ENCODE measurements at regions not wholly inside any gene's neighbourhood (a gene's known extent, or its start where the extent isn't known, plus 50 kb on each side); places are given as distances from the start of the nearest gene placed in this dataset.

- intact Hi-C loops (cut with DNase I): no loop called here
- no peak for DNase-seq
Observed at GRCh38 chr20:57905448-57905847, 195.6 kb upstream of the PMEPA1 start.

GRCh38 chr20:57904314-57905105 is 194.7 kb upstream of the PMEPA1 start:
- intact Hi-C loops (cut with DNase I): no loop called here

GRCh38 chr20:57902473-57902872 is 192.7 kb upstream of the PMEPA1 start:
- DNase-seq: no peak
- intact Hi-C loops (cut with DNase I): no loop called here

More at GRCh38 chr20:57904314-57905105, 194.7 kb upstream of the PMEPA1 start:
- DNase-seq: no peak

GRCh38 chr20:57901526-57901925 is 191.7 kb upstream of the PMEPA1 start:
- intact Hi-C loops (cut with DNase I): no loop called here
- no peak for DNase-seq

GRCh38 chr20:57900226-57900905 is 190.6 kb upstream of the PMEPA1 start:
- intact Hi-C loops (cut with DNase I): no loop called here
- no peak for DNase-seq

GRCh38 chr20:57899554-57899953 is 189.7 kb upstream of the PMEPA1 start:
- intact Hi-C loops (cut with DNase I): no loop called here
- no peak for DNase-seq

GRCh38 chr20:57898332-57898731 is 188.5 kb upstream of the PMEPA1 start:
- DNase-seq: no peak
- intact Hi-C loops (cut with DNase I): no loop called here

GRCh38 chr20:57897891-57898290 is 188.1 kb upstream of the PMEPA1 start:
- DNase-seq: no peak
- intact Hi-C loops (cut with DNase I): no loop called here

GRCh38 chr20:57897156-57897874 is 187.5 kb upstream of the PMEPA1 start:
- intact Hi-C loops (cut with DNase I): no loop called here
- no peak for DNase-seq

GRCh38 chr20:57896563-57896962 is 186.7 kb upstream of the PMEPA1 start:
- no peak for DNase-seq

GRCh38 chr20:57896017-57896416 is 186.2 kb upstream of the PMEPA1 start:
- intact Hi-C loops (cut with DNase I): no loop called here
- DNase-seq: peak in 4 of 42 donors; percentile 10 to 55 (median 34)

More at GRCh38 chr20:57896563-57896962, 186.7 kb upstream of the PMEPA1 start:
- intact Hi-C loops (cut with DNase I): no loop called here

GRCh38 chr20:57895161-57895855 is 185.5 kb upstream of the PMEPA1 start:
- no peak for DNase-seq
- intact Hi-C loops (cut with DNase I): no loop called here

GRCh38 chr20:57894522-57894921 is 184.7 kb upstream of the PMEPA1 start:
- intact Hi-C loops (cut with DNase I): no loop called here
- no peak for DNase-seq

- no peak for DNase-seq
- intact Hi-C loops (cut with DNase I): no loop called here
Observed at GRCh38 chr20:57894096-57894495, 184.3 kb upstream of the PMEPA1 start.

GRCh38 chr20:57893366-57893999 is 183.7 kb upstream of the PMEPA1 start:
- no peak for DNase-seq
- intact Hi-C loops (cut with DNase I): no loop called here

- DNase-seq: no peak
- intact Hi-C loops (cut with DNase I): no loop called here
Observed at GRCh38 chr20:57892471-57892870, 182.7 kb upstream of the PMEPA1 start.

- intact Hi-C loops (cut with DNase I): no loop called here
- no peak for DNase-seq
Observed at GRCh38 chr20:57891014-57891413, 181.2 kb upstream of the PMEPA1 start.

- no peak for DNase-seq
- intact Hi-C loops (cut with DNase I): no loop called here
Observed at GRCh38 chr20:57890202-57890800, 180.5 kb upstream of the PMEPA1 start.

GRCh38 chr20:57888591-57888990 is 178.8 kb upstream of the PMEPA1 start:
- intact Hi-C loops (cut with DNase I): no loop called here

More at GRCh38 chr20:57888591-57888990, 178.8 kb upstream of the PMEPA1 start:
- peak in 1 of 42 donors; percentile 1 for DNase-seq

Measured in head of caudate nucleus (tissue), 42 donors.